Naive B cell (primary cell): ENCODE measurements at regions not wholly inside any gene's neighbourhood (a gene's known extent, or its start where the extent isn't known, plus 50 kb on each side); places are given as distances from the start of the nearest gene placed in this dataset.
"Not testable (repeated sequence)": the region's sequence is repeated elsewhere in the genome, so short reads cannot be mapped to it uniquely, and the experiment has no call there.

Source experiments
- ATAC-seq, 2 donors: fragments of 150-1000 bp; cut with Tn5 transposase; 2 replicates each; pipeline ENCODE4 v1.10.0; 2021; ENCODE audit warnings: low read depth in 2 of 2, mild to moderate bottlenecking in 2 of 2, moderate library complexity in 2 of 2
- DNase-seq: peaks from one replicate; pipeline ENCODE4 v3.0.0; 2022
- H3K27ac Mint-ChIP-seq, 6 donors: one replicate each; pipeline ENCODE4 v1.8.0; 2020 to 2022; ENCODE audit warnings: mild to moderate bottlenecking in 6 of 6, mixed read lengths in 6 of 6, moderate library complexity in 5 of 6, inconsistent platforms in 2 of 6
- H3K27me3 Mint-ChIP-seq, 3 donors: one replicate each; pipeline ENCODE4 v1.8.0; 2021 to 2022; ENCODE audit warnings: mixed read lengths in 3 of 3, mild to moderate bottlenecking in 1 of 3
- H3K36me3 Mint-ChIP-seq, 2 donors: one replicate each; pipeline ENCODE4 v1.8.0; 2020 to 2022; ENCODE audit warnings: mixed read lengths in 2 of 2, inconsistent platforms in 1 of 2, mild to moderate bottlenecking in 1 of 2
- H3K4me1 Mint-ChIP-seq, 3 donors: one replicate each; pipeline ENCODE4 v1.8.0; 2020 to 2022; ENCODE audit warnings: mixed read lengths in 3 of 3, inconsistent platforms in 1 of 3, mild to moderate bottlenecking in 1 of 3, moderate library complexity in 1 of 3
- H3K4me3 Mint-ChIP-seq, 8 donors: one replicate each; pipeline ENCODE4 v1.8.0; 2020 to 2022; ENCODE audit warnings: mild to moderate bottlenecking in 8 of 8, mixed read lengths in 8 of 8, moderate library complexity in 8 of 8, inconsistent platforms in 2 of 8
- H3K9me3 Mint-ChIP-seq, 7 donors: one replicate each; pipeline ENCODE4 v1.8.0; 2020 to 2022; ENCODE audit warnings: mixed read lengths in 7 of 7, mild to moderate bottlenecking in 5 of 7, inconsistent platforms in 2 of 7, moderate library complexity in 1 of 7

DNA sequence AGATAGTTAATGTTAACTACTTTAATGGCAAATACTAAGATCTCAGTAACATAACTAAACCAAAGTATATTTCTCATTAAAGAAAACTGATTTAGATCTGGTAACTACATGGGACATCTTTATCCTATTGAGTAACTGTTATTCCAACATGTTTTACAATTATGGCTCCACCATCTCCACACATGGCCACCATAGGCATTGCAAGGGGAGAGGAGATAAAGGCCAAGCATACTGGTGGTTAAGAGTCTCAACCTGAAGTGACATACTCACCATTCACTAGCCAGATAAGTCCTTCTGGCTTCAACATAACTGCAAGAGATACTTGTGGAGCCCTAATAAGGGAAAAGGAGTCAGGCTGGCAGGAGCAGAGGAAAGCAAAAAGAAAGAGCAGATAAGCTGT, 1586.4 kb upstream of the SPRY2 start:
- Mint-ChIP-seq H3K27me3 (no peaks in the 10 kb centered on the region), H3K9me3 (no peaks in the 10 kb centered on the region), H3K4me1 (no peaks in the 10 kb centered on the region), H3K27ac (no peak overlapping the region), H3K36me3 (no peaks in the 10 kb centered on the region), H3K4me3 (no peak overlapping the region)
- DNase-seq (no peak), ATAC-seq (no peak)

DNA sequence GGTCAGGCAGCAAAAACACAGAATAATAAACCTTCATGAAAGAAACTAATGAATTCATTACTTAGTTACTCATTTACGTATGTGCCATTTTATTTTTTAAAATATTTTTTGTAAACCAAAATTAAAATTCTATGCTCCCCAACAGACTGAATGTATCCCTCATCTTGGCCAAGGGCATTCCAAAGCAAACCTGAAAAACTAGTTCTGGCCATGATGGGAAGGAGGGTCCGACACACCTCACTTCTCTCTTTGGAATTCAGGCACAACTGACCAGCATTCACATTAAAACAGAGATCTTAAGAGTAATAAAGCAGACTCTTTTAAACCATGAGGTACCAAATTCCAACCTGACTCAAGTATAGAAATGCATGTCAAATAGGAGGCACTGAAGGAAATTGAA, 1576.9 kb upstream of the SPRY2 start:
- DNase-seq = no peak
- no peak overlapping the region for H3K27ac Mint-ChIP-seq
- H3K4me3 Mint-ChIP-seq = no peak overlapping the region
- H3K9me3 Mint-ChIP-seq = peaks cover 0 to 8% (median 3%) of the 10 kb centered on the region in 7 donors
- H3K4me1 Mint-ChIP-seq = no peaks in the 10 kb centered on the region
- H3K36me3 Mint-ChIP-seq = no peaks in the 10 kb centered on the region
- no peak for ATAC-seq
- H3K27me3 Mint-ChIP-seq = no peaks in the 10 kb centered on the region

GRCh38 chr13:81916461-81916860, 1575.5 kb upstream of the SPRY2 start:
- H3K36me3 Mint-ChIP-seq = no peaks in the 10 kb centered on the region
- no peak overlapping the region for H3K27ac Mint-ChIP-seq
- H3K9me3 Mint-ChIP-seq = peaks cover 0 to 9% (median 3%) of the 10 kb centered on the region in 7 donors
- no peak overlapping the region for H3K4me3 Mint-ChIP-seq
- no peak for ATAC-seq
- H3K27me3 Mint-ChIP-seq = no peaks in the 10 kb centered on the region
- H3K4me1 Mint-ChIP-seq = no peaks in the 10 kb centered on the region
- no peak for DNase-seq

DNA sequence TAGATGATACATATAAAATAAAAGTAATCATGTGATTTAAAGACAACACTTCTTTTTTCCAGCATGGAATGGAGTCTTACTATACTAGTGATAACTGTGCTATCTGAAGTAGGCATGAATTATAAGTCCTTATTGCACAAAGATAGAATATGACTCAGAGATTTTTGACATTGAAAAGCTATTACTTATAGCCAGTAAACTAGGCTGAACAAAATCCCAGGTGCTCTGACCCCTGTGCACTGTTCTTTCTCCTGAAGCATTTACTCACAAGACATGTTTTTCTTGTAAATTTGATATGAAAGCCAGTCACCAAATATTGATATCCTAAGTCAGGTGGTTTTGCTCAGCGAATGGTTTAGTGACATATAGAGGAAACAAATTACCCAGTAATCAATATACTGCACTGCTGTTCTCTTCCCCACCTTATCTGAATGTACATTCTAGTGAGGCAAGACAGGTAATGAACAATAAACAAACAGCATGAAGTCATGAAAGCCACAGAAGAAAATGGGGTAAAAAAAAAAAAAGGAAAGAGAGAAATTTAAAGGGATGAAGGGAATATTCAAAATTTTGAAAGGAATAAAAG, 1567.0 kb upstream of the SPRY2 start:
- H3K4me3 Mint-ChIP-seq = no peak overlapping the region
- H3K9me3 Mint-ChIP-seq = peaks cover 0 to 17% (median 4%) of the 10 kb centered on the region in 7 donors
- H3K27ac Mint-ChIP-seq = peak overlapping the region in 1 of 6 donors; percentile 58
- DNase-seq = no peak
- H3K27me3 Mint-ChIP-seq = no peaks in the 10 kb centered on the region
- ATAC-seq = no peak
- no peaks in the 10 kb centered on the region for H3K36me3 Mint-ChIP-seq
- H3K4me1 Mint-ChIP-seq = no peaks in the 10 kb centered on the region

DNA sequence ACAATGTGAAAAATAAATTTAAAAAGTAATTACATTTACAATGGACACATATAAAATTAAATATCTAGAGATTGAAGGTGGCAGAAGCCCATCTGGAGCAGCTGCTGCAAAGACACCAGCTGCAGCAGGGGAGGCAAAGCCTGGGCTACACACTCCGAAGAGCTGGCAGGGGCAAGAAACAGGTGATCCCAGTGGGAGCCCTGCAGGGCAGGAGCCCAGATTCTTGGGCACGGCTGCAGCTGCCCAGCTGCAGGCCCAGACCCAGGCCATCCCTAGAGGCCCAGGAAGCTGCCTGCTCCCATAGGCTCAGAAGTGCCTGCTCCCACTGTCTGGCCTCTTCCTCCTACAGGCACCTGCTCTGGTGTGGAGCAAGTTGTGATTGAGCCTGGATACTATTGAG, 1547.9 kb upstream of the SPRY2 start:
- Mint-ChIP-seq H3K27me3 (no peaks in the 10 kb centered on the region), H3K4me3 (no peak overlapping the region), H3K36me3 (no peaks in the 10 kb centered on the region), H3K27ac (no peak overlapping the region), H3K4me1 (no peaks in the 10 kb centered on the region), H3K9me3 (peaks cover 3 to 20% (median 11%) of the 10 kb centered on the region in 7 donors)
- ATAC-seq = no peak
- no peak for DNase-seq

- no peaks in the 10 kb centered on the region for H3K27me3 Mint-ChIP-seq
- no peak overlapping the region for H3K4me3 Mint-ChIP-seq
- no peaks in the 10 kb centered on the region for H3K36me3 Mint-ChIP-seq
- H3K9me3 Mint-ChIP-seq = peaks cover 0 to 13% (median 2%) of the 10 kb centered on the region in 7 donors
- ATAC-seq = no peak
- H3K27ac Mint-ChIP-seq = peak overlapping the region in 1 of 6 donors; percentile 1
- DNase-seq = no peak
- H3K4me1 Mint-ChIP-seq = no peaks in the 10 kb centered on the region
Measured at GRCh38 chr13:81874681-81875661, 1534.0 kb upstream of the SPRY2 start.

DNA sequence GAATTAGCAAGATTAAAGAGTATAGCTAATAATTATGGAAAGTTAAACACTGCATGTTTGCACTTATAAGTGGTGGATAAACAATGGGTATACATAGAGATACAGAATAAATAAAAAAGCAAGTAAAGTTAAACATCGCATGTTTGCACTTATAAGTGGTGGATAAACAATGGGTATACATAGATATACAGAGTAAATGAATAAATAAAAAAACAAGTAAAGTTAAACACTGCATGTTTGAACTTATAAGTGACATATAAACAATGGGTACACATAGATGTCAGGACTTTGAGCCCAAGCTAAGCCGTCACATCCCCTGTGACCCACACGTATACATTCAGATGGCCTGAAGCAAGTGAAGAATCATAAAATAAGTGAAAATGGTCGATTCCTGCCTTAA, 1533.3 kb upstream of the SPRY2 start:
- ATAC-seq = no peak

DNA sequence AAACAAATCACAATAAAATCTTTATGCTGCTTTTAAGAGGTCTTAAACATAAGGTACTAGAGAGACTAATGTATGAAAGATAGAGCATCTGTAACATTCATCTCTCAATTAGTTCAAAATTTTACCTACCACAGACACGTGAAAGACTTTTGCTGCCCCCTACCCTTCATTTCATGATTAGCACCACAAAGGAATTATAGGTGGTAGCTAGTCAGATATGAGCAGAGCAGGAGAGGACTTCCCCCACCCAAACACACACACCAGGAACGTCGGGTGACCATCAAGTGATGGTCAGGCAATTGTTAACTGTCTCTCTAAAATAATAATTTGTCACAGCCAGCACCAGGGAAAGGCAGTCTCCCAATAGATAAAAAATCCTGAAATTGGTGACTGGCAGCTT, 1531.7 kb upstream of the SPRY2 start:
- H3K27me3 Mint-ChIP-seq = no peaks in the 10 kb centered on the region
- no peak for ATAC-seq

More for the DNA sequence above, 1533.3 kb upstream of the SPRY2 start:
- peaks cover 0 to 17% (median 2%) of the 10 kb centered on the region in 7 donors for H3K9me3 Mint-ChIP-seq
- no peaks in the 10 kb centered on the region for H3K4me1 Mint-ChIP-seq
- no peaks in the 10 kb centered on the region for H3K27me3 Mint-ChIP-seq
- no peak overlapping the region for H3K27ac Mint-ChIP-seq
- H3K4me3 Mint-ChIP-seq = no peak overlapping the region
- no peak for DNase-seq
- no peaks in the 10 kb centered on the region for H3K36me3 Mint-ChIP-seq

DNA sequence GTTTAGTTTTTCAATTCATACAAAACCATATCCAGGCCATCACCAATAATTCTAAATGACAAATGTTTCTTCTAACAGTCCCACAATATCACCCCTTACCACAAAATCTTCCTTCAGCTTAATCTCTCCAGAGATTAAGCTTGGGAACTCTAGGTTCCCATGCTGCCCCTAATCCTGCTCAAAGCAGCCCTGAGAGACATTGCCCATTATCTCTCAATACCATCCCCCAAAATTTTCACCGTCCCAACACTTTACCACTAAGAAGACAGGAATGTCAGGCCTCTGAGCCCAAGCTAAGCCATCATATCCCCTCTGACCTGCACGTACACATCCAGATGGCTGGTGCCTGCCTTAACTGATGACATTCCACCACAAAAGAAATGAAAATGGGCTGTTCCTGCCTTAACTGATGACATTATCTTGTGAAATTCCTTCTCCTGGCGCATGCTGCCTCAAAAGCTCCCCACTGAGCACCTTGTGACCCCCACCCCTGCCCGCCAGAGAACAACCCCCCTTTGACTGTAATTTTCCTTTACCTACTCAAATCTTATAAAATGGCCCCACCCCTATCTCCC, 1530.9 kb upstream of the SPRY2 start:
- not testable (repeated sequence) for ATAC-seq, H3K36me3 Mint-ChIP-seq, H3K27me3 Mint-ChIP-seq, H3K4me3 Mint-ChIP-seq, H3K27ac Mint-ChIP-seq, H3K4me1 Mint-ChIP-seq, DNase-seq
- H3K9me3 Mint-ChIP-seq = peaks cover 0 to 30% (median 6%) of the 10 kb centered on the region in 7 donors

More for the DNA sequence above, 1531.7 kb upstream of the SPRY2 start:
- Mint-ChIP-seq H3K27ac (no peak overlapping the region), H3K4me3 (no peak overlapping the region), H3K4me1 (no peaks in the 10 kb centered on the region), H3K36me3 (no peaks in the 10 kb centered on the region), H3K9me3 (peaks cover 0 to 28% (median 5%) of the 10 kb centered on the region in 7 donors)
- no peak for DNase-seq

GRCh38 chr13:81848291-81848690, 1507.4 kb upstream of the SPRY2 start:
- H3K9me3 Mint-ChIP-seq = peaks cover 0 to 2% (median 0%) of the 10 kb centered on the region in 7 donors
- ATAC-seq (no peak), DNase-seq (no peak)
- no peaks in the 10 kb centered on the region for H3K36me3 Mint-ChIP-seq
- H3K27ac Mint-ChIP-seq = no peak overlapping the region
- no peak overlapping the region for H3K4me3 Mint-ChIP-seq
- no peaks in the 10 kb centered on the region for H3K4me1 Mint-ChIP-seq
- H3K27me3 Mint-ChIP-seq = no peaks in the 10 kb centered on the region

DNA sequence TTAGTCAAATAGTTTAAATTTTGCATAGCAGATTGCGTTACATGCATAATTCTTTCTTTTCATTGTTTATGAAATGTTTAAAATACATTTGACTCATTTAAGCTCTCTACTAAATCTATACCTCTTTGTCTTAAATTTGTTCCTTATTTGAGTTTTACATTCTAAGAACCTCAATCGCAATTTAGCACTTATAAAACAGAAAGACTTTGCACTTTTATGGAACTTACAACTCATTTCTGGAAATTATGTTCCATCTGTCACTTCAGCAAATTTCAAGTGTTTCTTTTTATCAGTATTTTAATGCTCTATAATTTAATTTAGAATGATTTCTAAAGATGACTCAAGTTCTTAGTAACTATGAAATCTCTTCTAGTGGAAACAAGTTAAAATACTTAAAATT, 1505.8 kb upstream of the SPRY2 start:
- H3K36me3 Mint-ChIP-seq = no peaks in the 10 kb centered on the region
- DNase-seq (no peak), ATAC-seq (no peak)
- H3K27ac Mint-ChIP-seq = no peak overlapping the region
- H3K4me1 Mint-ChIP-seq = no peaks in the 10 kb centered on the region
- H3K27me3 Mint-ChIP-seq = no peaks in the 10 kb centered on the region
- no peak overlapping the region for H3K4me3 Mint-ChIP-seq
- H3K9me3 Mint-ChIP-seq = peaks cover 0 to 4% (median 0%) of the 10 kb centered on the region in 7 donors

DNA sequence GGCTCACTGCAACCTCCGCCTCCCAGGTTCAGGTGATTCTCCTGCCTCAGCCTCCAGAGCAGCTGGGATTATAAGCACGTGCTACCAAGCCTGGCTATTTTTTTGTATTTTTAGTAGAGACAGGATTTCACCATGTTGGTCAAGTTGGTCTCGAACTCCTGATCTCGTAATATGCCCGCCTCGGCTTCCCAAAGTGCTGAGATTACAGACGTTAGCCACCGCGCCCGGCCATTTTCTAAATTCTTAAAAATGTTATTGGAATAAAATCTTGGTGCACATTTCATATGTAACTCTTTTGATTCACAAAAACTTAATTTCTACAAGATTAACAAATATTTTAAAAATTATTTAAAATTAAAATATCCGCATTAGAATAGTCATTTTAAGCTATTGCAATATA, 1480.3 kb upstream of the SPRY2 start:
- DNase-seq = no peak
- H3K27me3 Mint-ChIP-seq = no peaks in the 10 kb centered on the region
- no peaks in the 10 kb centered on the region for H3K4me1 Mint-ChIP-seq
- H3K4me3 Mint-ChIP-seq = no peak overlapping the region
- H3K36me3 Mint-ChIP-seq = no peaks in the 10 kb centered on the region
- no peak overlapping the region for H3K27ac Mint-ChIP-seq
- ATAC-seq = no peak
- peaks cover 0 to 22% (median 5%) of the 10 kb centered on the region in 7 donors for H3K9me3 Mint-ChIP-seq

GRCh38 chr13:81800433-81800832, 1459.5 kb upstream of the SPRY2 start:
- Mint-ChIP-seq H3K4me1 (no peaks in the 10 kb centered on the region), H3K4me3 (no peak overlapping the region)

GRCh38 chr13:81795710-81796109, 1454.8 kb upstream of the SPRY2 start:
- Mint-ChIP-seq H3K27ac (no peak overlapping the region), H3K9me3 (peaks cover 0 to 10% (median 5%) of the 10 kb centered on the region in 7 donors), H3K27me3 (no peaks in the 10 kb centered on the region), H3K4me3 (no peak overlapping the region), H3K36me3 (no peaks in the 10 kb centered on the region), H3K4me1 (no peaks in the 10 kb centered on the region)
- DNase-seq = no peak
- no peak for ATAC-seq

More at GRCh38 chr13:81800433-81800832, 1459.5 kb upstream of the SPRY2 start:
- H3K9me3 Mint-ChIP-seq = peaks cover 0 to 7% (median 0%) of the 10 kb centered on the region in 7 donors
- no peaks in the 10 kb centered on the region for H3K27me3 Mint-ChIP-seq
- no peak overlapping the region for H3K27ac Mint-ChIP-seq
- ATAC-seq (no peak), DNase-seq (no peak)
- H3K36me3 Mint-ChIP-seq = no peaks in the 10 kb centered on the region
